ENCODE measurements at regions not wholly inside any gene's neighbourhood (a gene's known extent, or its start where the extent isn't known, plus 50 kb on each side); places are given as distances from the start of the nearest gene placed in this dataset.

GRCh38 chr4:38279077-38279476 lies 318.9 kb downstream of the PTTG2 start:
- H3K27ac Mint-ChIP-seq = no peak overlapping the region
- Histone ChIP-seq H3K9ac (ENCODE audit: extremely low read depth, low read length, poor library complexity, severe bottlenecking) (no peak overlapping the region), H3K27me3 (ENCODE audit: control insufficient read depth, insufficient read depth, low read length, poor library complexity, severe bottlenecking) (no peaks in the 10 kb centered on the region), H3K9me3 (ENCODE audit: control insufficient read depth, low read length) (no peaks in the 10 kb centered on the region), H3K4me1 (ENCODE audit: control insufficient read depth, insufficient read depth, low read length) (peaks cover 9% of the 10 kb centered on the region), H3K4me3 (ENCODE audit: low read length) (no peak overlapping the region), H3K27ac (ENCODE audit: low read depth, low read length) (no peak overlapping the region), H3K36me3 (ENCODE audit: control insufficient read depth, insufficient read depth, low read length) (no peaks in the 10 kb centered on the region)
- peaks cover 11% of the 10 kb centered on the region for H3K9me3 Mint-ChIP-seq
- no peaks in the 10 kb centered on the region for H3K36me3 Mint-ChIP-seq (ENCODE audit: low read depth)
- no peaks in the 10 kb centered on the region for H3K27me3 Mint-ChIP-seq (ENCODE audit: insufficient read depth)
- H3K4me3 Mint-ChIP-seq = no peak overlapping the region
- 87 to 90% methylated on average over 7 to 8 of the region's 8 CpGs for WGBS, 2 experiments (ENCODE audit: insufficient coverage in 1 of 2, insufficient read length in 1 of 2)
- TF ChIP-seq, protein P1, sequence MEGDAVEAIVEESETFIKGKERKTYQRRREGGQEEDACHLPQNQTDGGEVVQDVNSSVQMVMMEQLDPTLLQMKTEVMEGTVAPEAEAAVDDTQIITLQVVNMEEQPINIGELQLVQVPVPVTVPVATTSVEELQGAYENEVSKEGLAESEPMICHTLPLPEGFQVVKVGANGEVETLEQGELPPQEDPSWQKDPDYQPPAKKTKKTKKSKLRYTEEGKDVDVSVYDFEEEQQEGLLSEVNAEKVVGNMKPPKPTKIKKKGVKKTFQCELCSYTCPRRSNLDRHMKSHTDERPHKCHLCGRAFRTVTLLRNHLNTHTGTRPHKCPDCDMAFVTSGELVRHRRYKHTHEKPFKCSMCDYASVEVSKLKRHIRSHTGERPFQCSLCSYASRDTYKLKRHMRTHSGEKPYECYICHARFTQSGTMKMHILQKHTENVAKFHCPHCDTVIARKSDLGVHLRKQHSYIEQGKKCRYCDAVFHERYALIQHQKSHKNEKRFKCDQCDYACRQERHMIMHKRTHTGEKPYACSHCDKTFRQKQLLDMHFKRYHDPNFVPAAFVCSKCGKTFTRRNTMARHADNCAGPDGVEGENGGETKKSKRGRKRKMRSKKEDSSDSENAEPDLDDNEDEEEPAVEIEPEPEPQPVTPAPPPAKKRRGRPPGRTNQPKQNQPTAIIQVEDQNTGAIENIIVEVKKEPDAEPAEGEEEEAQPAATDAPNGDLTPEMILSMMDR (conservative IDR thresholded peaks at IDR 0.05) = no peak
- no peak for DNase-seq
- H3K4me1 Mint-ChIP-seq = peaks cover 50% of the 10 kb centered on the region

DNA sequence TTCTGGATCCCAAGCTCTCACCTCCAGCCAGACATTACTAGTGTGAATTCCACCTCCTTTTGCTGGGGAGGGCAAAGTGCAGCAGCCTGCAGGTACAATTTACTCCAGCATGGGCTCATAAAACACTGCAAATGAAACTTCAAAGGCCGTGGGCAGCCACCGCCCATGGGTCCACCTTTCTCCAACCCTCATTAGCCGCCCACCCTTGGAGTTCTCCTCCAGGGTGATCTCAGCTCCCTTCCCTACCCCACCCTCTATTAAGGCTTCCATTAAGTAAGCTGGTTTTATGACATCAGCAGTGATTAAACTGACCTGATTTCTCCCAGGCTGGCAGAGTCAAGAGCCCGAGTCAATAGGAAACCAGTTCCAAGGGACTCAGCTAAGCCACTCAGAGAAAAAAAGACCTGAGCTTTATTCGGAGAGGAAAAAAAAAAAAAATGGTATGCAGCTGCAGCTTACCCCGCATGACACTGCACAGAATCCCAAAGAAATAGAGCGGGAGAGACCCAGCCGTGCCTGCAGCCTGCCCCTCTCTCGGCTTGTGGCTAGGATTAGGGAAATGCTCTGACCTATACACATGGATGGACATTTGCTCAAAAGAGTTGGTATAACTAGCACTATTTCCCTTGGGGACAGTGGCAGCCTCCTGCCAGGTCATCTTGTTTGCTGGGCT lies 319.6 kb downstream of the PTTG2 start:
- Mint-ChIP-seq H3K36me3 (ENCODE audit: low read depth) (no peaks in the 10 kb centered on the region), H3K9me3 (peaks cover 11% of the 10 kb centered on the region)
- no peak overlapping the region for H3K27ac ChIP-seq (ENCODE audit: low read depth, low read length)

DNA sequence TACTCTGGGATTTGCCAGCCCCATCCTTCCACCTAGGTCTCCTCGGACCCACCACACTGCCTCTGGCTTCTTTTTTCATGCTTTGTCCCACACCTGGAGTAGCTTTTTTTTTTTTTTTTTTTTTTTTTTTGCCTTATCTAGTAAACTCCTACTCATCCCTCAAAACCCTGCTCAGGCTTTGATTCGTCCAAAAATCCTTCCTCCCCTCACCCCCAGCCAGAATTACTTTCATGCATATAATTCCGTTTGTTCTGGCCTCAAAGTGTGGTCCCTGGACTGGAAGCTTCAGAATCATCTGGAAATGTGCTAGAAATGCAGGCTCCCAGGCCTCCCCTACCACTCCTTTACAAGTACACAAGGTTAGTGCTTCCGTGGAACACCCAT lies 320.1 kb downstream of the PTTG2 start:
- Histone ChIP-seq H3K4me1 (ENCODE audit: control insufficient read depth, insufficient read depth, low read length) (peaks cover 9% of the 10 kb centered on the region), H3K9me3 (ENCODE audit: control insufficient read depth, low read length) (no peaks in the 10 kb centered on the region), H3K9ac (ENCODE audit: extremely low read depth, low read length, poor library complexity, severe bottlenecking) (no peak overlapping the region), H3K4me3 (ENCODE audit: low read length) (no peak overlapping the region), H3K27me3 (ENCODE audit: control insufficient read depth, insufficient read depth, low read length, poor library complexity, severe bottlenecking) (no peaks in the 10 kb centered on the region), H3K27ac (ENCODE audit: low read depth, low read length) (no peak overlapping the region), H3K36me3 (ENCODE audit: control insufficient read depth, insufficient read depth, low read length) (no peaks in the 10 kb centered on the region)
- H3K27ac Mint-ChIP-seq = no peak overlapping the region
- peaks cover 11% of the 10 kb centered on the region for H3K9me3 Mint-ChIP-seq
- no peaks in the 10 kb centered on the region for H3K27me3 Mint-ChIP-seq (ENCODE audit: insufficient read depth)
- WGBS, 2 experiments (ENCODE audit: insufficient coverage in 1 of 2, insufficient read length in 1 of 2) = 87 to 89% methylated on average over 1 to 4 of the region's 4 CpGs
- DNase-seq = no peak
- H3K36me3 Mint-ChIP-seq (ENCODE audit: low read depth) = no peaks in the 10 kb centered on the region
- TF ChIP-seq, protein P1 (conservative IDR thresholded peaks at IDR 0.05) = no peak
- H3K4me1 Mint-ChIP-seq = peaks cover 55% of the 10 kb centered on the region
- no peak overlapping the region for H3K4me3 Mint-ChIP-seq

More for the DNA sequence above, 319.6 kb downstream of the PTTG2 start:
- DNase-seq = peak; percentile 56
- no peak overlapping the region for H3K4me3 ChIP-seq (ENCODE audit: low read length)
- 67 to 82% methylated on average over 9 of the region's 9 CpGs for WGBS, 2 experiments (ENCODE audit: insufficient coverage in 1 of 2, insufficient read length in 1 of 2)
- H3K27me3 Mint-ChIP-seq (ENCODE audit: insufficient read depth) = no peaks in the 10 kb centered on the region
- no peaks in the 10 kb centered on the region for H3K27me3 ChIP-seq (ENCODE audit: control insufficient read depth, insufficient read depth, low read length, poor library complexity, severe bottlenecking)
- no peak overlapping the region for H3K9ac ChIP-seq (ENCODE audit: extremely low read depth, low read length, poor library complexity, severe bottlenecking)
- no peaks in the 10 kb centered on the region for H3K36me3 ChIP-seq (ENCODE audit: control insufficient read depth, insufficient read depth, low read length)
- no peak overlapping the region for H3K4me3 Mint-ChIP-seq
- H3K4me1 Mint-ChIP-seq = peaks cover 56% of the 10 kb centered on the region
- TF ChIP-seq, protein P1 (conservative IDR thresholded peaks at IDR 0.05) = no peak
- no peaks in the 10 kb centered on the region for H3K9me3 ChIP-seq (ENCODE audit: control insufficient read depth, low read length)
- H3K27ac Mint-ChIP-seq = no peak overlapping the region
- peaks cover 9% of the 10 kb centered on the region for H3K4me1 ChIP-seq (ENCODE audit: control insufficient read depth, insufficient read depth, low read length)

Data from endodermal cell (in vitro differentiated cells).